GM06990 (cell line): ENCODE measurements at regions not wholly inside any gene's neighbourhood (a gene's known extent, or its start where the extent isn't known, plus 50 kb on each side); places are given as distances from the start of the nearest gene placed in this dataset.

Source experiments
- DNase-seq: peaks from one replicate; pipeline ENCODE4 v3.0.0-alpha.2; 2011; ENCODE audit not compliant: insufficient read length; ENCODE audit errors: extremely low read depth
- H3K27me3 ChIP-seq: replicated peaks from 2 replicates; pipeline ENCODE4 v1.6.0; 2011; ENCODE audit warnings: low read length; ENCODE audit not compliant: control insufficient read depth, insufficient read depth
- H3K36me3 ChIP-seq: 2 replicates; pipeline ENCODE4 v1.5.1; 2011; ENCODE audit warnings: low read length; ENCODE audit not compliant: control insufficient read depth, insufficient read depth
- H3K4me3 ChIP-seq: replicated peaks from 2 replicates; pipeline ENCODE4 v1.5.1; 2011; ENCODE audit warnings: low read depth, mild to moderate bottlenecking, control low read depth, low read length
- TF ChIP-seq, protein P1 (sequence below): IDR thresholded peaks from 2 replicates; pipeline ENCODE4 v1.5.1; 2011; ENCODE audit warnings: low read length, control low read depth, mild to moderate bottlenecking, inconsistent platforms; ENCODE audit not compliant: insufficient read depth, poor library complexity, severe bottlenecking

DNA sequence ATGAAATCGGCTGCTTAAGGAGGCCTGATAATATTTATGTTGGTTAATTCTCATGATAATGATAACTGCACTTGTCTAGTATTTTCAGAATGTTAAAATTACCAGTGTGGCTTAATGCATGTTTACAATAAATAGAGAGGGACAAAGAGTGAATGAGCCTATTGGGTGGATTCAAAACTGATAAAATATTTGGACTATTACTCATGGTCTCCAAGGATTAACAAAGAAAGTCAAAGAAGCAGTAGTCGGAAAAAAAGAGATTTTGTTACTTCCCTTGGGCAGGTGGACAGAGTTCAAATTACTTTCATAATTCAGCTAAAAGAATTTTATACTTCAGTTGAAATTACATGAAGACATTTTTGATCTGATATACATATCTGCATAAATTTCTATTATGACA lies 258.2 kb upstream of the PMFBP1 start:
- Histone ChIP-seq H3K4me3 (no peak overlapping the region), H3K36me3 (no peaks in the 10 kb centered on the region), H3K27me3 (no peaks in the 10 kb centered on the region)
- TF ChIP-seq, protein P1, sequence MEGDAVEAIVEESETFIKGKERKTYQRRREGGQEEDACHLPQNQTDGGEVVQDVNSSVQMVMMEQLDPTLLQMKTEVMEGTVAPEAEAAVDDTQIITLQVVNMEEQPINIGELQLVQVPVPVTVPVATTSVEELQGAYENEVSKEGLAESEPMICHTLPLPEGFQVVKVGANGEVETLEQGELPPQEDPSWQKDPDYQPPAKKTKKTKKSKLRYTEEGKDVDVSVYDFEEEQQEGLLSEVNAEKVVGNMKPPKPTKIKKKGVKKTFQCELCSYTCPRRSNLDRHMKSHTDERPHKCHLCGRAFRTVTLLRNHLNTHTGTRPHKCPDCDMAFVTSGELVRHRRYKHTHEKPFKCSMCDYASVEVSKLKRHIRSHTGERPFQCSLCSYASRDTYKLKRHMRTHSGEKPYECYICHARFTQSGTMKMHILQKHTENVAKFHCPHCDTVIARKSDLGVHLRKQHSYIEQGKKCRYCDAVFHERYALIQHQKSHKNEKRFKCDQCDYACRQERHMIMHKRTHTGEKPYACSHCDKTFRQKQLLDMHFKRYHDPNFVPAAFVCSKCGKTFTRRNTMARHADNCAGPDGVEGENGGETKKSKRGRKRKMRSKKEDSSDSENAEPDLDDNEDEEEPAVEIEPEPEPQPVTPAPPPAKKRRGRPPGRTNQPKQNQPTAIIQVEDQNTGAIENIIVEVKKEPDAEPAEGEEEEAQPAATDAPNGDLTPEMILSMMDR = no peak
- no peak for DNase-seq

DNA sequence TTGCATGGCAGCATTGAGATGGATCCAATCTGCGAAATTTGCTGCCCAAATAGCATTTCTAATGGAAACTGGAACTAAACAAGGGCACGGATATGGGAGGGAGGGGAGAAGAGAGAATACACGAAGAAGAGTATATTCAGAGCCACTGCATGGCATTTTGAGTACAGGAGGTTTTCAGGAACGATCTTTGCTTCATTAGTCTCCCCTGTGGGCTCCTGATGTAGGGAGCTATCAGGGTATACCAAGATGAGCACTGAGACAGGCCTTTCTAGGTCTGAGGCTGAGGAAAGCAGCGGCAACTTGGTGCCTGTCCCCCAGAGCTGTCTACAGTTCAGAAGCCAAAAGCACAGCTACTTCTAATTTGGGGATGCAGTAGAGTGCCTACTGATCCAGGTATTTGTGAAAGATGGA lies 257.7 kb upstream of the PMFBP1 start:
- Histone ChIP-seq H3K27me3 (no peaks in the 10 kb centered on the region), H3K4me3 (no peak overlapping the region), H3K36me3 (no peaks in the 10 kb centered on the region)
- TF ChIP-seq, protein P1 = no peak
- no peak for DNase-seq

DNA sequence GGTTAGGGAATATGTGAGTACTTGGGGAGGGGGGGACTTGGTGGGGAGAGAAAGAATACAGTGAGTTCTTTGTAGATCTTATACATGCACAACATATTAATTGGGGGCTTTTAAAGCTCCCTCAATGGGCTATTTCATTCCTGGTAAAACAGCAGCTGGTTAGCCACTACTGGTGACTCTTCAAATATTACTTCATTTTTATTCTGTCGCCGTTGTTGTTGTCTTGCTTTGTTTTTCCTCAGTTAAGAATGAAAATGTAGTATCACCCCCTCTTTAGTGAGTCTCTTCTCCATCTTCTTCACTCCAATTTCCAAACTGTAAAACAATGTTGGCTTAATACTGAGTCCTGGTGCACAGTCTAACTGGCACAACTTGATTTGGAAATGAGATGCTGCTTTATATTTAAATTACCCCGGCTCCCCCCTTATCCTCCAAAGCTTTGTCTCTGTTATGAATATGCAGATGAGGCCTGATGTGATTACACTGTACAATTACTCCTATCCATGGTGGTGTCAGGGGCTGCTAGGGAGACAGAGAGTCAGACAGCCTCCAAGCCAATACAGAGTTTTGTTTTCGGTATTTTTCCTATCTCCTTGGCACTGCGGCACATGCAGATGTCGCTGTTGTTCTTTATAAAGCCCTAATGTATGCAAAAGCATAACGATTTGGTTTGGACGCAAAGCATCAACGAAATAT lies 256.9 kb upstream of the PMFBP1 start:
- no peak overlapping the region for H3K4me3 ChIP-seq
- no peaks in the 10 kb centered on the region for H3K27me3 ChIP-seq
- H3K36me3 ChIP-seq = no peaks in the 10 kb centered on the region
- TF ChIP-seq, protein P1 = no peak
- no peak for DNase-seq

DNA sequence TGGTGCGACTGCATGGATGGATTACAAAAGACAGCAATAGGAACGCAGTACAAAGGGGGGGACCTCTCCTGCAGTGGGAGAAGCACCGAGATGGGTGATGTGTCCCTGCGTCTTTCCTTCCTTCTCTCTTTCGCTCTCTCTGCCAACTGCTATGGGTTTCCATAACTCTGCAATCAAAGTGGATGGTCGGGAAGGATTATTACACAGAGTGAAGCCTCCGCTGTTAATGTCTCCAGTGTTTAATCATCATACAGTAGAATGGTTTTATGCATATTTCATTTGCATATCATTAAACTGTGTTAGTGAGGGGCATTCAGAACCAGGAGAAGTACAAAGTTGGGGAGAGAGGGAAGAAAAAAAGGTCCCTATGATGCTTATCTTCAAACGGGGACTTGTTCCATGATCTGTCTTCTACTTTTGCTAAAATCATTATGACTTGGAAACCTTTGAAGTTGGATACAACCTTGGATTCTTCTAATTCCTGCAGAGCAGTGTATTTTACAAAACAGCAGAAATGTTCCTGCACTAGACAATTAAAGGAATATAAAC lies 255.9 kb upstream of the PMFBP1 start:
- Histone ChIP-seq H3K4me3 (no peak overlapping the region), H3K36me3 (no peaks in the 10 kb centered on the region), H3K27me3 (no peaks in the 10 kb centered on the region)
- no peak for DNase-seq
- TF ChIP-seq, protein P1 = no peak

DNA sequence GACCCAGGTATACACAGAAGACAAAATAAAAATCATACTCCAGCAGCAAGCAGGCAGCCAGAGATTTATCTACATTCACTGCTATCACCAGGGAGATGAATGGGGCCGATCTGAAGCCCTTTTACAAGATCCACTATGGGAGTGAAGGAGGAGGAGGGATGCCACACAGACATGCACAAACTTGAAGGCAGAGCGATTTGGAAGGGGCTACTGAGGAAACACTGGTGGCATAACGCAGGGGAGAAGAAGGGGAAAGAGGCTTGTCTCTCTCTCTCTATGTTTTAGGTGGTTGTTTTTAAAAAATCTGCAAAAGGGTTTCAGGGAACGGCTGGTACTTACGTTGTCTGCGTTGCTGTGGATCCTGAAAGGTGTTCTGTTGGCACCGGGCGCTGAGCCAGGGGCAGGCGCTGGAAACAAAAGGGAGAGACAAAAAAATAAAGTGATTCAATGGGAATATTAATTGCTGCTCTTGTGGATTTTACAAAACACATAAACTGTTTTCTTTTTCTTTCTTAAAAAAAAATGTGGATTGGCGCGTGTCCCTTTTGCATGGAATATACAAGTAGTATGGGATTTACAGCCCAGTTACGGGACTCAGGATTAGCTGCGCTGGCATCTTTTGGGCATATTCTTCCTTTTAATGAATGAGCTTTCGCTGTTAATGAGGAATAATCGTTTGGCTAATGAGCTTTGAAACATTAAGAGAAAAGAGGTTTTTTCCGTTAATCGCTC lies 255.3 kb upstream of the PMFBP1 start:
- H3K4me3 ChIP-seq = no peak overlapping the region
- DNase-seq = no peak
- TF ChIP-seq, protein P1 = no peak
- H3K36me3 ChIP-seq = no peaks in the 10 kb centered on the region
- H3K27me3 ChIP-seq = no peaks in the 10 kb centered on the region
